HG02588 (cell line): ENCODE measurements at regions not wholly inside any gene's neighbourhood (a gene's known extent, or its start where the extent isn't known, plus 50 kb on each side); places are given as distances from the start of the nearest gene placed in this dataset.
A peak's percentile ranks its signal among the peaks of the same experiment; 100 is the strongest.
"Not testable (repeated sequence)": the region's sequence is repeated elsewhere in the genome, so short reads cannot be mapped to it uniquely, and the experiment has no call there.

ENCODE experiments used
- ATAC-seq: cut with Tn5 transposase; IDR thresholded peaks from one replicate; pipeline ENCODE4 v1.9.1; 2021; ENCODE audit warnings: mild to moderate bottlenecking, moderate library complexity; ENCODE audit not compliant: unreplicated experiment

DNA sequence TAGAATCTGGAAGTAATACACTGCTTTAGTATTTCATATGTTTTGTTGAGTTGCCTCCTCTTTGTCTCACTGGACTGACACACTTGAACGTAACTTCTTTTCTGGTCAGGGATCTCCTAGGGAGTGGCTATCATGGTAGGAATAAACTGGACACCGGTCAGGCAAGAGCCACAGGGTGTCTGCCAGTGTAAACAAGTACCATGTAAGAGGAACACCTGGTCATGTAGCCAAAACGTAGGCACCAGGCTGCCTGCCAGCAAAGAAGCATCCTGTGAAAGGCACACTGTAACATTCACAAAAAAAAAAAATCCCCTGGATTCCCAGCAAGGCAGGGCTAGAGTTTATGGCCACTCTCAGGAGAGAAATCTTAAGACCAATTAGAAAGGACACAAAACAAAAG, 372.8 kb upstream of the RND3 start:
- no peak for ATAC-seq

DNA sequence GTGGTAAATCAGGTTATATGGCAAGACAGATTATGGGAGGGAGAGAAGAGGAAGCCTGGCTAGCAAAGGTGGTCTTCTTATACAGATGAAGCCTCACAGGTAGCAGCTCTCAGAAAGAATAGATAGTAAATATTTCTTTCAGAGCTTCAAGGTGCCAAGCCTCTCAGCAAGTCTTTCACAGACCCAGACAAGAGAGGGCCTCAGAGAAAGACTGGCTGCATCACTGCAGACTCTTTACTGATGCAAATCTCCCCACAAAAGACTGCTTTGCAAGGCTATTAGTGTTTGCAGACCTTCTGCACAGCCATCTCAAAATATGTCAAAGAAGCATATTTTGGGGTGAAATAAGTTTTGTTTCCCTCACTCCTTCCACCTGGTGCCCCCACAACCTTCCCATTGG, 372.4 kb upstream of the RND3 start:
- ATAC-seq, result no peak

DNA sequence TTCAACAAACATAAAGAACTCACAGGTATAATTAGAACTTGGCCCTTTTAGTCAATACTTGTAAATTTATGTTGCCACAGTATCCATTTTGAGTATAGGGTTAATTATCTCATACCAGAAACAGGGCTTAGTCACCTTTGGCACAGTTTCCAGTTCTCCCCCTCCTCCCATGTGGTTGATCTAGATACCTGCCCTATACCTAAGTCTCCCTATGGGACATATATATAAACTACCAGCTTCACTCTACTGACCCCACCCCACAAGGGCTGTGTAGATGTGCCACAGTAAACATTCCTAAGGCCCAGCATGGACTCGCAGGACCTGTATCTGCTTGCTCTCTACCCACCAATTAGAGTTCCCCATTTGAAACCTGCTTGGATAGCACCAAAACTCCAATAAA, 371.7 kb upstream of the RND3 start:
- ATAC-seq, result no peak

DNA sequence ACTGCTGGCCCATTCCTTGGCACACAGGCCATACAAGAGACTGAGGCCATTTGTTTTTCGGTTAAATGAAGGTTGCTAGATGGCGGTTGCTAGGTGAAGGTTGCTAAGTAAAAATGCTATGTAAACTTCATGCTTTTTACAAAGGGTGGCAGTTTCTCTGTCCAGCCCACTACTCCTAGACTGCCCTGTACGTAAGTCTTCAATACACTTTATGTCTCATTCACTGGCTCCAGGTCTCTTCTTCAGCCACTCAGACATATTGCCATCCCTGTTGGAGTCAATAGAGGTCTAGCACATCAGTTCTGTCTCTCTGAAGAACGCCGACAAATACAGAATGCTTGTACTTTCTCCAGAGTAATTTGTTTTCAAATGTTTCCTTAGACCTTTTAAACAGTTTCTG, 370.9 kb upstream of the RND3 start:
- no peak for ATAC-seq

DNA sequence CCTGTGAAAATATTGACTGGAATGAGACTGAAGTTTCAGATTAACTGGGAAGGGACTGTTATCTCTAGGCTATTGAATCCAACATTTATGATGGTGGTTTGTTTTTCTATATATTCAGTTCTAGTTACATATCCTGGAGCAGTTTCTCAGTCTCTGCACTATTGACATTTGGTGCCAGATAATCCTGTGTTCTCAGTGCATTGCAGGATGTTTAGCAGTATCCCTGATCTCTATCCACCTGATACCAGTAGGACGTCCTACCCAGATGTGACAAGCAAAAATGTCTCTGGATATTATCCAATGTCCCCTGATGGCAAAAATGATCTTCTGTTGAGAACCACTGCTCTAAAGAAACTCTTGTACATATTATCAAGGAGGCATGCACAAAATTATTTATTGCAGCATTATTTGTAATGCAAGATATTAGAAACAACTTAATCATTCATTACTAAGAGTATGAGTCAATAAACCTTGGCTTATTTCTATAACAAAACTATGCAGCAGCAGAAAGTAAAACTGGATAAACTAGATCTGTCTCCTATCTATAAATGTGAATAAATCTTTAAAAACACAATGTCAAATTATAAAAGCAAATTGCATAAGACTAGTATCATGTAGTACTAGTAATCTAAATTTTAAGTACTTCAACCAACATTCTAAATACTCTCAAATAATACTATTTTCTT, 369.3 kb upstream of the RND3 start:
- no peak for ATAC-seq

DNA sequence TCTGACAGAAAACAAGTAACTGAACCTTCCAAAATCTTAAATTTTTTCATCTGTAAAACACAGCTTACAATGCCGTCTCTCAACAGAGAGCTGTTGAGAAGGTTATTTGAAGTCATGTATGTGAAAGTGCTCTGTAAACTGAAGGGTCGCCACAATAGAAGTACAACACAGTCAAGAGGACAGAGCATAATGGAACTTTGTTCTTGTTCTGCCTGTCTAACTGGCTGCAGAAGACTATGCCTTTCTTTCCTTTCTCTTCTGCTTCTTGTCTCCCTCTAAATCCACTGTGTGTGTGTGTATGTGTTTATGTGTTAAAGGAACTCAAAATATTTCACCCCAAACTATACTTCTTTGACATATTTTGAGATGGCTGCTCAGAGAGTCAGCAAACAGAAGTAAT, 365.8 kb upstream of the RND3 start:
- no peak for ATAC-seq

DNA sequence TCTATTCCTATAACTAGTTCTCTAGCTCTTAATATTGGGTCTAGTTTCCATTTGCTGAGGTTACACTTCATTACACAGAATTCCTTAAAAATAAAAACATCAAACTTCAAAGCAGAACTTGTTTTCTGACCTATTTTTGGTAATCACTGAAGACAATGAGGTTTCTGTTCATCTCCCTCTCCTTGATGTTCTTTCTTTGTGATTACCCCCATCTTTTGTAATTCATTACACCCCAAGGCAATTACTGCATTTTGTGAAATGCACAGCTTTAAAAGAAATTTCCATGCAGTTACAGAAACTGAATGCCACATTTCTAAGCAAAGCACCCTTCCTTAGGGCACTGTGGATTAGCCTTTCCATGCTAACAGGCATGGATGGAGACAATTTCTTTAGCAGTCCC, 363.2 kb upstream of the RND3 start:
- ATAC-seq, result no peak

DNA sequence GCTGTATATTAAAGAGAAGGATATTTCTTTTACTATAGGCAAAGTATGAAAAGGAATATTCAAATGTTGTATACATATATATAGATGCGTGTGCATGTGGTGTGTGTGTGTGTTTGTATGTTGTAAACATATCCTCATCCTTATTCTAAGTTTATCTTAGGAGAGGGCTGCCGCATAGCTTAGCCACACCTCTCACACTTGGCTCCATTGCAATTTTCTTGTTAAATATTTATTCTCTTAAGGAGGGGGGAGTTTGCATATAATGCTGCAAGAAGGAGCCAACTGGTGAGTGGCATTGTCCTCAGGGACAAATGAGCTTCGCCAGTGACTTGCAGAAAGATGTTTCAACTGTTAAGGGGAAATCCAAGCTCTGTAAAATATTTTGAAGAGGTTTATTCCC, 360.1 kb upstream of the RND3 start:
- no peak for ATAC-seq

DNA sequence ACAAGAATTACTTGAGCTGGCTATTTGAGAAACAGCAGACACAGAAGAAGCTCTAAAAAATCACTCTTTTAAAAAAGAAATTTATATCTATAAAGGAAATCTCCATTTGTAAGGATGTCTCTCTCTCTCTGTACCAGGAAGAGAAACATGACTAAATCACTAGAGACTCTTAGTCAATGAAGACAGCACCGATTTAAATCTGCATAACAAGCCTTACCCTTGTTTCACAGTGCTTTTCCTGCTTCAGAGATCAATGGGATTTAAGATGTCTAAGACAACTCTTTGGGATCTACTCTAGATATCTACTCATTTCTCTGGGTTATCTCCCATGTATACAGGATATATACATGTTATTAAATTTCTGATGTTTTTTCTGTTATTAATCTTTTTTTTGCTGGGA, 359.2 kb upstream of the RND3 start:
- ATAC-seq, result no peak

DNA sequence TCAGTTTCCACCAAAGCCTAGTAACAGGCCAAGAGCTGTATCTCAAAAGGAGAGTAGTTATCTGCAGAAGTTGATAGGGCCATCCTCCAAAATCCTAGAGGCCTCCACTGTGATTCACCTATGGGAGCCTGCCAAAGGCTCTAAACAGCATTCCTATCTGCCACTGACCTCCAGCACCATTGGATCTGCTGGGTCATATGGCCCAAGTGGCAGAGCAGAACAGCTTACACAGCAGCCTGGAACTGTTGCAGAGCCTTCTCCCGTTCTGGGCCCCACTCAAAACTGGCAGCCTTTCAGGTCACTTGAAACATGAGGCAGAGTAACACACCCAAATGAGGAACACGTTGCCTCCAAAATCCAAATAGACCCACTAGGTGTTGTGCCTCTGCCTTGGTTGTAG, 345.2 kb upstream of the RND3 start:
- ATAC-seq, result no peak

DNA sequence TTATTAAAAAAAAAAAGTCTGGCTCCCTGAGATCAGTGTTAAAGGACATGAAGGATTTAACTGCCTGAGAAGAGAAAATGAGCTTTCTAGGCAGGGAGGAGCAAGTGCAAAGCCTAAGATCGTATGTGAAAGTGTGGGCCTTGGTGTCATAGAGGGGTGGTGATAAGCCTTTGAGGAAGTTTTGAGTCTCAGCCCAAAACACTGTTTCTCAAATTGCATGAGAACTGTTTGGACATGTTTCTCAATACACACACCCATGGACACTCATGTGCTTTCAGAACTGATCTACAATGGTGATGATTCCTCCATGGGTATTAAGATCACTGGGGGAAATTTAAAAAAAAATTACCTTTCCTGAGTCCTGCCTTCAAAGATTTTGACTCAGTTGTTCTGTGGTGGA, 336.7 kb upstream of the RND3 start:
- no peak for ATAC-seq

DNA sequence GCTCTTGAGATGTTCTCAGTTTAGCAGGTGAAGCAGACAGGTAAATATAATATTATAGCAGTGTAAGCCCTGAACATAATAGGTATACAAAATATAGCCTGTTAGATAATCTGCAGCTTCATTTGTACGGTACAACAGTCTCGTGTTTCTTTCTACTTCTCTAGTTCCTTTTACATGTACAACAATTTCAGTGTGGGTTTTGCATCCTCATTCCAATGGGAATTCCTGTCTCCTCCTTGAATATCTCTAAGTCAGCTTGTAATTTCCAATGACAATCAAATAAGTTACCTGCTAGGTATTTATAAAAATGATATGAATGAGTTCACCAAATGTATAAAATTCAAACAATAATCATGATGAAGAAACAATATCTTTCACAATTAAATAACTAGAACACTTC, 330.0 kb upstream of the RND3 start:
- ATAC-seq, result no peak

DNA sequence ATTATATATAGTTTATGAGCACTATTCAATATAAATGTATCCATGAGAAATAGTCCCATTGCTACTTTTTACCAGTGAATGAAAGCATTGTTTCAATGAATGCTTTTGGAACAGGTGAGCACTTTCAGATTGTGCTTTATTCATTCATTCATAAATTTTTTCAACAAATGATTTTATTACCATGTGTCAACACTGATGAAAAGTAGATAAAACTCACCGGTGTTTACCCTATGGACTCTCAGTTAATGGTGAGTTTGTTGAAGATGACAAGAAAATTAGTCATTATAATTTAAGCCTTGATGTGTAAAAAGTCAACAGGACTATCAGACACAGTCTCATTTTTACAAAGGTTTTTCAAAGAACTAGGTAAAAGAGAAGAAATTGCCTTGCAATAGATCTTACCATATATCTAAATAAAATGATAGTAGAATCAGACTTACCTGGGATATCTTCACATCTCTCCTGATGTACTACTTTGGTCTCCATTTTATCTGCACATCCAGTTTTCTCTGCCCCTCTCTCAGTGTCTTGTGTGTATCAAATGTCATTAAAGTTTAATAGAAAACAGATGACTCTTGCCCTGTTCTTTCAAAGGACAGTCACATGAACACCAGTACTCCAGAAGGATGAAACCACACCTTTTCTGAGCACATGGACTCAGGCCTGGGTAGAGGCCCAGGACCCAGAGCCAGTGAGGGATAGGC, 325.3 kb upstream of the RND3 start:
- ATAC-seq, result no peak

DNA sequence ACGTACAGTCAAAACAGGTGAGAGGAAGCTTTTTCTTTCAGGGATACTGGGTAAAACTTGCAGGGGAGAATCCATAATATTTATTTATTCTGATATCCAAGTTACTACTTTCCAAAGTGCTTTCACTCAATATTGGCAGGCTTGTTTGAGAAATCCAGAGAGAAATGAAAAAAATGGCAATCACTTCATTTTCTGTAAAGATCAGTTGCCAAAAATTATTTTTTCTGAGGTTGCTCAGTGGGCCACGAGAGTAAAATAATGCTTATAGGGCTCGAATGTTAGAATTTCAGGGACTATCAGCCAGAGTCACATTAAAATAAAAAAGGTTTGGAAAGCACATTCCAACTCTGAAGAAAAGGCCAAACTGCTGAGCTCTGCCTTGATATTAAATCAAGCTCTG, 324.6 kb upstream of the RND3 start:
- no peak for ATAC-seq

DNA sequence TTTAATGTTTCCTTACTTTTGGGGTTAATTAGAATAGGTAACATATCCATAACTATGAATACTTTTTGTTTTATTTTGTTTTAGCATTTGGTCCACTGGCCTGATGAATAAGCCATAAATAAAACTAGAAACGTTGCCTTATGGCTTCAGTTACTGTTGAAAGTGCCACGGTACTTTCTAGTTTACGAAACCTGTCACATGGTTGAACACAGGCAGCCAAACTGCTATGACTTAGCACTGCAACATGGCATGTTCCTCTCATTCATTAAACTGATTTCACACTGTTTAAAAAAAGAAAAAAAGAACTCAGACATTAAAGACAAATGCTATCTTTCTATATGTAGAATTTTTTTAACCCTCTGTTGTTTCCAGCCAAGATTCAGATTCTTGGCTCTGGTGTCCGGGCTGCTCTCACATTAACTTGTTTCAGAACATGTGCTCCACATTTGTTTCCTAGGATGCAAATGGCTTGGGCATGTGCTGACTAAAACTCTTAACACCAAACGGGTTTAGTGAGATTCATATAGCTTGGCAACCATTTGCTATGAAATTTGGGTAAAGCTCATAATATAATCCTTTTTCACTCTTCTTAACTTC, 323.9 kb upstream of the RND3 start:
- ATAC-seq, result peak; percentile 58

DNA sequence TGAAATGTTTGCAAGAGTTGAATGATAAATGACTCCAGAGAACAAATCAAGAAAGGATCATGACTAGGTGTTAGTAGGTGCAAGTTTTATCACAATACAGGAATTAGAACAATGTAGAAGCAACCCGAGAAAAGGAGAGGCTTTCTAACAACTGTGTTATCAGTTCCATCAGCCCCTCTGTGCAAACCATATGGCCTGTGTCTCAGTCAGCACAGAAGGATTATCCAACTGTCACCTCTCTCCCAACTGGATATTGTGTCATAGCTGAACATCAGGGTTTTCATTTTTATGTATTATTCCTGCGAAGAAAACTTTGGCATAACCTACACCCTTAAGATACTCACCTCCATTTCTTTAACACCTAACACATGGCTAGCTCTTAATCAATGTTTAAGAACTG, 321.6 kb upstream of the RND3 start:
- ATAC-seq, result no peak

DNA sequence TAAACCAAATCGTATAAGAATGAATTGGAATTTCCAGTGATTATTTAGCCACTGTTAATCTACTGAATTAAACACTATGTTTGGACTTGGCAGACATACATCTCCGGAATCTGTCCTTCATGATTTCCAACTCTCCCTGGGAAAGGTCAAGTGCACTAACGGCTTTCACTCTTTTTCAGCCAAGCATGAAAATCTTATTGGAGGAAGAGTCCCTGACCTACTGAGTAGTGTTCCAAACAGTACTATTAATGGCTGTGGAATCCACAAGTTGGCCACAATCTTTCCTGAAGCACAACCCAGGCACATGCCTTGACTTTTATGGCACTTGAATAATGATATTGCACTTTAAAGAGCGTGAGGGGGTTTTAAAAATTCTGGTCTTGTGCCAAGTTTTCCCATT, 318.9 kb upstream of the RND3 start:
- no peak for ATAC-seq

DNA sequence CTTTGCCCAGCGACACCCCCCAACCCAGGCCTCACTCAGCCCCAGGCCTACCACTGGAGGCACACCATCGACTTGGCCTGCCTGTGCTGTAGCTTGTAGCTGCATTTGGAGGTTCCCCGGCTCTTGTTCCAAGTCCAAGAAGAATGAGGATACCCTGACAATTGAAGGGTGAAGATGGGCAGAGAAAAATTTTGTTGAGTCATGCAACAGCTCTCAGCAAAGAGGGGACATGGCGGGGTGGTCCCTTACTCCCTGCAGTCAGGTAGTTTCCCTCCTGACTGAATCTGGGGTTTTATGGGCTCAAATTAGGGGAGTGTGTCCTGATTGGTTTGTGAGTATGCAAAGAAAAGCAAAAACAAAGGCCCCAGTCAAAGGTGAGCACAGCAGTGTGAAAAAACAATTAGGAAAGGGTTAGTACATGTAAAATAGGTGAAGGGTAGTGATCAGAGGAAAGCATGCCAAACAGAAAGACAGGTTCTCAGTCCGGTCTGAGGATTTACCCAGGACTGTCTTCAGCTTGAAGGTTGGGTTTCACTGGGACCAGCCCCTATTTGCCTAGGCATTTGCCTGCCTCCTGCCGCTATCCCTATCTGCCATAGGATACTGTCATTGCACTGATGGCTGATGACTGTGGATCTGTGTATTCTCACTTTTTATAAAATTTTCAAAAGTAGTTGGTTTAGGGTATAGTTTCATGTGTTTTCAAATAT, 316.4 kb upstream of the RND3 start:
- no peak for ATAC-seq

DNA sequence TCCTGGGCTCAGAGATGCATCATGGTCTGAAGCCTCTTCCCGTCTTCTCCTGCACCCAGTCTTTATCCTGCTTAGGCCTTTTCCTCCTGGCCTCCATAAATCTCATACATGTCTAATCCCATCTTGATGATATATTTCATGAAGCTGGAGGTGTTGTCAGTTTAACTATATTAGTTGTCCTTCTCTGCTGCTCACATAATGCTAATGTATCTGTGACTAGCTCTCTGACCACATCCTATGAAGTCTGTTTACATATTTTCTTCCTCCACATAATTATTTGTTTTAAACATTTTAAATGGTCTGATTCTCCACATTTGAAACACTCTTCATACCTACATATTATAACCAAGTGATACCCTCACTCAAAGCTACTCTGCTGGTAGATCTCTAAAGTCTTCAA, 315.2 kb upstream of the RND3 start:
- ATAC-seq, result no peak

DNA sequence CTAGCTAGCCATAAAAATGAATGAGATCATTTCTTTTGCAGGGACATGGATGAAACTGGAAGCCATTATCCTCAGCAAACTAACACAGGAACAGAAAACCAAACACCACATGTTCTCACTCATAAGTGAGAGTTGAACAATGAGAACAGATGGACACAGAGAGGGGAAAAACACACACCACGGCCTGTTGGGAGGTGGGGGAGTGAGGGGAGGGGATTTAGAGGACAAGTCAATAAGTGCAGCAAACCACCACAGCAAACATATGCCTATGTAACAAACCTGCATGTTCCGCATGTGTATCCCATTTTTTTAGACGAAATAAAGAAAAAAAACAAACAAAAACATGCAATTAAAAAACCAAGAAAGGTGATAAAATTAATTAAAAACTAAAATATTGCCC, 308.8 kb upstream of the RND3 start:
- ATAC-seq, result not testable (repeated sequence)

DNA sequence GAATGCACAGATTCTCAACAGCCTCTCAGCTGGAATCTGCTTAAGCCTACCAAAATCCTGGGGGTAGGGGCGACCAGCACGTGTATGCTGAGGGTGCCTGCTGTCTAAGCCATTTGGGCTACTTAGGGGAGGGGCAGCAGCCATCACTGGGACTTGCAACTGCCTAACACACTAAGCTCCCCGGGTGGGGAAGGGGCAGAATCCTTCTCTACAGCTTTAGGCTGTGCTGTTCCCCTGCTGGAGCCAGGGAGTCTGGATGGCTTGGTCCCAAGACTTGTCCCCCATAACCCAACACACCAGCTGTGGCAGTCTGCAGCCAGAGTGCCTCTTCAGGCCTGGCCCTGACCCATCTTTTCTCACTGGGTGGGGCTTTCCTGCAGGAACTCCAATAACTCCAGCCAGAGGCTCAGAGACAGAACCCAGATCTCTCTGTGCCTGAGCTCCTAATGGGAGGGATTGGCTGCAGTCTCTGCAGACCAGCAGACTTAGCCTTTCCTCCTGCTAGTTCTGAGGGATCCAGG, 305.4 kb upstream of the RND3 start:
- ATAC-seq, result no peak

DNA sequence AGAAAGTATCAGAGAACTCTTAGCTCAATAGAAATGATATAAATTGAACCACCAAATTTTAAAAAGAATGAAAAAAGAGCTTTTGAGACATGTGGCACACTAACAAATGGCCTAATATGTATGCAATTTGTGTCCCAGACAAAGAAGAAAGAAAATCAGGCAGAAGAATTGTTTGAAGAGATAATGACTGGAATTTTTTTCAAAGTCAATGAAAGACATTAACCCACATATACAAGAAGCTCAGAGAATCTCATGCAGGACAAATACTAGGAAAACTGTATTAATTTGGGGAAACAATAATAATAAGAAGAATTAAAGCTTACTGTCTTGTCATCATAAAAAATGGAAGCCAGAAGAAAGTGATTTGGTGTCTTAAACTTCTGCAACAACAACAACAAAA, 304.1 kb upstream of the RND3 start:
- no peak for ATAC-seq
